WTC11 (cell line): ENCODE measurements at regions not wholly inside any gene's neighbourhood (a gene's known extent, or its start where the extent isn't known, plus 50 kb on each side); places are given as distances from the start of the nearest gene placed in this dataset.

ENCODE experiments used
- ATAC-seq: fragments of 200-7000 bp; cut with Tn5 transposase; 2 replicates; pipeline ENCODE4 v1.10.0; 2021; ENCODE audit warnings: mild to moderate bottlenecking, moderate library complexity
- CTCF ChIA-PET: fragments of 300-600 bp; sonication (Branson Sonifier 250); formaldehyde crosslinking; loops from one replicate; lab custom pipeline; 2021; ENCODE audit warnings: antibody characterized with exemption; lab: Charles Lee
- POLR2A ChIA-PET: fragments of 350-600 bp; sonication (Branson Sonifier 250); formaldehyde crosslinking; loops from one replicate; lab custom pipeline; 2021; ENCODE audit warnings: antibody characterized with exemption; lab: Charles Lee
- DNase-seq: peaks from one replicate; pipeline ENCODE4 v3.0.0; 2021; ENCODE audit warnings: low spot score
- H3K27ac Mint-ChIP-seq: 2 replicates; pipeline ENCODE4 v1.8.0; 2021; ENCODE audit warnings: mixed read lengths
- H3K27me3 Mint-ChIP-seq: 2 replicates; pipeline ENCODE4 v1.8.0; 2021; ENCODE audit warnings: low read depth, mild to moderate bottlenecking, moderate library complexity, mixed read lengths
- H3K36me3 Mint-ChIP-seq: 2 replicates; pipeline ENCODE4 v1.8.0; 2021; ENCODE audit warnings: mixed read lengths
- H3K4me1 Mint-ChIP-seq: 2 replicates; pipeline ENCODE4 v1.8.0; 2022; ENCODE audit warnings: mixed read lengths
- H3K4me3 Mint-ChIP-seq: 2 replicates; pipeline ENCODE4 v1.8.0; 2021; ENCODE audit warnings: mild to moderate bottlenecking, moderate library complexity, mixed read lengths
- H3K9me3 Mint-ChIP-seq: 2 replicates; pipeline ENCODE4 v1.8.0; 2021; ENCODE audit warnings: mixed read lengths
- ATF1 ChIP-seq: sonication (generic); formaldehyde crosslinking; IDR thresholded peaks from 2 replicates; pipeline ENCODE4 v1.8.1; 2023; ENCODE audit warnings: mild to moderate bottlenecking, moderate library complexity, missing genetic modification reagents
- ATF2 ChIP-seq: sonication (generic); formaldehyde crosslinking; IDR thresholded peaks from 2 replicates; pipeline ENCODE4 v1.8.1; 2022; ENCODE audit warnings: low read depth, missing genetic modification reagents, borderline replicate concordance
- IRF2 ChIP-seq: sonication (generic); formaldehyde crosslinking; IDR thresholded peaks from 2 replicates; pipeline ENCODE4 v1.8.0; 2022; ENCODE audit warnings: low read depth, missing genetic modification reagents, borderline replicate concordance
- KAT7 ChIP-seq: sonication (generic); formaldehyde crosslinking; IDR thresholded peaks from 2 replicates; pipeline ENCODE4 v1.8.1; 2023; ENCODE audit warnings: missing genetic modification reagents, mild to moderate bottlenecking, borderline replicate concordance
- MXD4 ChIP-seq: fragments of 250-450 bp; sonication (Bioruptor Pico); IDR thresholded peaks from 2 replicates; pipeline ENCODE4 v1.8.0; 2021; ENCODE audit warnings: mild to moderate bottlenecking, moderate library complexity, borderline replicate concordance
- MYBL2 ChIP-seq: sonication (generic); formaldehyde crosslinking; IDR thresholded peaks from 2 replicates; pipeline ENCODE4 v1.8.1; 2023; ENCODE audit warnings: mild to moderate bottlenecking, moderate library complexity, missing genetic modification reagents
- NFATC4 ChIP-seq: fragments of 250-450 bp; sonication (Bioruptor Pico); IDR thresholded peaks from 2 replicates; pipeline ENCODE4 v1.9.0; 2021; ENCODE audit warnings: mild to moderate bottlenecking
- NFE2L1 ChIP-seq: sonication (generic); formaldehyde crosslinking; IDR thresholded peaks from 2 replicates; pipeline ENCODE4 v1.8.1; 2023; ENCODE audit warnings: missing genetic modification reagents
- TEAD4 ChIP-seq: sonication (generic); formaldehyde crosslinking; IDR thresholded peaks from 2 replicates; pipeline ENCODE4 v1.8.0; 2022; ENCODE audit warnings: mild to moderate bottlenecking, missing genetic modification reagents
- TP53 ChIP-seq: sonication (generic); formaldehyde crosslinking; IDR thresholded peaks from 2 replicates; pipeline ENCODE4 v1.8.1; 2023; ENCODE audit warnings: mild to moderate bottlenecking, missing genetic modification reagents
- ZNF138 ChIP-seq: sonication (generic); formaldehyde crosslinking; conservative IDR thresholded peaks from 2 replicates; pipeline ENCODE4 v1.8.1; 2022; ENCODE audit warnings: mild to moderate bottlenecking, moderate library complexity, missing genetic modification reagents
- ZNF219 ChIP-seq: sonication (generic); formaldehyde crosslinking; IDR thresholded peaks from 2 replicates; pipeline ENCODE4 v1.8.0; 2023; ENCODE audit warnings: missing genetic modification reagents, mild to moderate bottlenecking, borderline replicate concordance
- ZNF263 ChIP-seq: sonication (generic); formaldehyde crosslinking; IDR thresholded peaks from 2 replicates; pipeline ENCODE4 v1.8.1; 2022; ENCODE audit warnings: low read depth, mild to moderate bottlenecking, moderate library complexity, missing genetic modification reagents
- ZNF317 ChIP-seq: sonication (generic); formaldehyde crosslinking; IDR thresholded peaks from 2 replicates; pipeline ENCODE4 v1.8.1; 2023; ENCODE audit warnings: low read depth, mild to moderate bottlenecking, moderate library complexity, missing genetic modification reagents, borderline replicate concordance
- ZNF423 ChIP-seq: fragments of 250-450 bp; sonication (Bioruptor Pico); IDR thresholded peaks from 2 replicates; pipeline ENCODE4 v2.1.2; 2022; ENCODE audit warnings: mild to moderate bottlenecking, moderate library complexity
- TF ChIP-seq, protein P1 (sequence below): sonication (generic); formaldehyde crosslinking; IDR thresholded peaks from 2 replicates; pipeline ENCODE4 v1.8.1; 2023; ENCODE audit warnings: mild to moderate bottlenecking, missing genetic modification reagents
- TF ChIP-seq, protein P2 (sequence below): sonication (generic); formaldehyde crosslinking; IDR thresholded peaks from 2 replicates; pipeline ENCODE4 v1.8.0; 2022; ENCODE audit warnings: missing genetic modification reagents
- TF ChIP-seq, protein P3 (sequence below): sonication (generic); formaldehyde crosslinking; IDR thresholded peaks from 2 replicates; pipeline ENCODE4 v1.8.1; 2023; ENCODE audit warnings: mild to moderate bottlenecking, missing genetic modification reagents
- TF ChIP-seq, protein P4 (sequence below): sonication (generic); formaldehyde crosslinking; IDR thresholded peaks from 2 replicates; pipeline ENCODE4 v1.8.0; 2022; ENCODE audit warnings: mild to moderate bottlenecking, missing genetic modification reagents
- TF ChIP-seq, protein P5 (sequence below): sonication (generic); formaldehyde crosslinking; IDR thresholded peaks from 2 replicates; pipeline ENCODE4 v1.8.0; 2022; ENCODE audit warnings: mild to moderate bottlenecking, missing genetic modification reagents

- TF ChIP-seq KAT7 (CRISPR knock-in tag) (no peak), ATF2 (CRISPR knock-in tag) (no peak)
- TF ChIP-seq, protein P1, sequence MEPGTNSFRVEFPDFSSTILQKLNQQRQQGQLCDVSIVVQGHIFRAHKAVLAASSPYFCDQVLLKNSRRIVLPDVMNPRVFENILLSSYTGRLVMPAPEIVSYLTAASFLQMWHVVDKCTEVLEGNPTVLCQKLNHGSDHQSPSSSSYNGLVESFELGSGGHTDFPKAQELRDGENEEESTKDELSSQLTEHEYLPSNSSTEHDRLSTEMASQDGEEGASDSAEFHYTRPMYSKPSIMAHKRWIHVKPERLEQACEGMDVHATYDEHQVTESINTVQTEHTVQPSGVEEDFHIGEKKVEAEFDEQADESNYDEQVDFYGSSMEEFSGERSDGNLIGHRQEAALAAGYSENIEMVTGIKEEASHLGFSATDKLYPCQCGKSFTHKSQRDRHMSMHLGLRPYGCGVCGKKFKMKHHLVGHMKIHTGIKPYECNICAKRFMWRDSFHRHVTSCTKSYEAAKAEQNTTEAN: no peak
- TF ChIP-seq, protein P2, sequence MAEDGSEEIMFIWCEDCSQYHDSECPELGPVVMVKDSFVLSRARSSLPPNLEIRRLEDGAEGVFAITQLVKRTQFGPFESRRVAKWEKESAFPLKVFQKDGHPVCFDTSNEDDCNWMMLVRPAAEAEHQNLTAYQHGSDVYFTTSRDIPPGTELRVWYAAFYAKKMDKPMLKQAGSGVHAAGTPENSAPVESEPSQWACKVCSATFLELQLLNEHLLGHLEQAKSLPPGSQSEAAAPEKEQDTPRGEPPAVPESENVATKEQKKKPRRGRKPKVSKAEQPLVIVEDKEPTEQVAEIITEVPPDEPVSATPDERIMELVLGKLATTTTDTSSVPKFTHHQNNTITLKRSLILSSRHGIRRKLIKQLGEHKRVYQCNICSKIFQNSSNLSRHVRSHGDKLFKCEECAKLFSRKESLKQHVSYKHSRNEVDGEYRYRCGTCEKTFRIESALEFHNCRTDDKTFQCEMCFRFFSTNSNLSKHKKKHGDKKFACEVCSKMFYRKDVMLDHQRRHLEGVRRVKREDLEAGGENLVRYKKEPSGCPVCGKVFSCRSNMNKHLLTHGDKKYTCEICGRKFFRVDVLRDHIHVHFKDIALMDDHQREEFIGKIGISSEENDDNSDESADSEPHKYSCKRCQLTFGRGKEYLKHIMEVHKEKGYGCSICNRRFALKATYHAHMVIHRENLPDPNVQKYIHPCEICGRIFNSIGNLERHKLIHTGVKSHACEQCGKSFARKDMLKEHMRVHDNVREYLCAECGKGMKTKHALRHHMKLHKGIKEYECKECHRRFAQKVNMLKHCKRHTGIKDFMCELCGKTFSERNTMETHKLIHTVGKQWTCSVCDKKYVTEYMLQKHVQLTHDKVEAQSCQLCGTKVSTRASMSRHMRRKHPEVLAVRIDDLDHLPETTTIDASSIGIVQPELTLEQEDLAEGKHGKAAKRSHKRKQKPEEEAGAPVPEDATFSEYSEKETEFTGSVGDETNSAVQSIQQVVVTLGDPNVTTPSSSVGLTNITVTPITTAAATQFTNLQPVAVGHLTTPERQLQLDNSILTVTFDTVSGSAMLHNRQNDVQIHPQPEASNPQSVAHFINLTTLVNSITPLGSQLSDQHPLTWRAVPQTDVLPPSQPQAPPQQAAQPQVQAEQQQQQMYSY (CRISPR knock-in tag): no peak
Observed at GRCh38 chrX:129000797-129001196, 522.5 kb downstream of the SMARCA1 start (continued).

DNA sequence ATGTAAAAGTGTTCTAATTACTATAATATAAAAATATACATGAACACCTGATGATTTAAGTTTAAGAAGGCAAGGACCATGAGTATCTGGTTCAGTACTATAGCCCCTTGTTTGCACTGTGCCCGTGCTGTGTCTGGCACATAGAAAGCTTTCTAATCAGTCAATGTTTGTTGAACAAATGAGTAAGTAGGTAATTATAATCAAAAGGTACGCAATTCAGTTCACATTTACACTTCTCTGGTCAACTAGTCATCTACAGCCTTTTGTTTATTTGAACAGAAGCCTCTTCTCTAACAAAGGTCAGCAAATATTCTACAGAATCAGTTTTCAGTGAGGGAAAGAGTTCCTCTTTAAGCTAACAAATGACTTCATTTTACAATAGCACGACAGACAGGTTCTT lies 523.3 kb downstream of the SMARCA1 start:
- TF ChIP-seq NFATC4 (CRISPR knock-in tag) (no peak), ZNF219 (CRISPR knock-in tag) (no peak), IRF2 (CRISPR knock-in tag) (no peak), MYBL2 (no peak), TEAD4 (CRISPR knock-in tag) (no peak), ATF1 (no peak), MXD4 (CRISPR knock-in tag) (no peak), ZNF317 (CRISPR knock-in tag) (no peak), ZNF423 (CRISPR knock-in tag) (no peak), ZNF263 (no peak), ZNF138 (CRISPR knock-in tag) (no peak), TP53 (CRISPR knock-in tag) (no peak), NFE2L1 (CRISPR knock-in tag) (no peak)
- TF ChIP-seq, protein P3, sequence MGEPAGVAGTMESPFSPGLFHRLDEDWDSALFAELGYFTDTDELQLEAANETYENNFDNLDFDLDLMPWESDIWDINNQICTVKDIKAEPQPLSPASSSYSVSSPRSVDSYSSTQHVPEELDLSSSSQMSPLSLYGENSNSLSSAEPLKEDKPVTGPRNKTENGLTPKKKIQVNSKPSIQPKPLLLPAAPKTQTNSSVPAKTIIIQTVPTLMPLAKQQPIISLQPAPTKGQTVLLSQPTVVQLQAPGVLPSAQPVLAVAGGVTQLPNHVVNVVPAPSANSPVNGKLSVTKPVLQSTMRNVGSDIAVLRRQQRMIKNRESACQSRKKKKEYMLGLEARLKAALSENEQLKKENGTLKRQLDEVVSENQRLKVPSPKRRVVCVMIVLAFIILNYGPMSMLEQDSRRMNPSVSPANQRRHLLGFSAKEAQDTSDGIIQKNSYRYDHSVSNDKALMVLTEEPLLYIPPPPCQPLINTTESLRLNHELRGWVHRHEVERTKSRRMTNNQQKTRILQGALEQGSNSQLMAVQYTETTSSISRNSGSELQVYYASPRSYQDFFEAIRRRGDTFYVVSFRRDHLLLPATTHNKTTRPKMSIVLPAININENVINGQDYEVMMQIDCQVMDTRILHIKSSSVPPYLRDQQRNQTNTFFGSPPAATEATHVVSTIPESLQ (CRISPR knock-in tag): no peak
- TF ChIP-seq, protein P4, sequence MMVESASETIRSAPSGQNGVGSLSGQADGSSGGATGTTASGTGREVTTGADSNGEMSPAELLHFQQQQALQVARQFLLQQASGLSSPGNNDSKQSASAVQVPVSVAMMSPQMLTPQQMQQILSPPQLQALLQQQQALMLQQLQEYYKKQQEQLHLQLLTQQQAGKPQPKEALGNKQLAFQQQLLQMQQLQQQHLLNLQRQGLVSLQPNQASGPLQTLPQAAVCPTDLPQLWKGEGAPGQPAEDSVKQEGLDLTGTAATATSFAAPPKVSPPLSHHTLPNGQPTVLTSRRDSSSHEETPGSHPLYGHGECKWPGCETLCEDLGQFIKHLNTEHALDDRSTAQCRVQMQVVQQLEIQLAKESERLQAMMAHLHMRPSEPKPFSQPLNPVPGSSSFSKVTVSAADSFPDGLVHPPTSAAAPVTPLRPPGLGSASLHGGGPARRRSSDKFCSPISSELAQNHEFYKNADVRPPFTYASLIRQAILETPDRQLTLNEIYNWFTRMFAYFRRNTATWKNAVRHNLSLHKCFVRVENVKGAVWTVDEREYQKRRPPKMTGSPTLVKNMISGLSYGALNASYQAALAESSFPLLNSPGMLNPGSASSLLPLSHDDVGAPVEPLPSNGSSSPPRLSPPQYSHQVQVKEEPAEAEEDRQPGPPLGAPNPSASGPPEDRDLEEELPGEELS (CRISPR knock-in tag): no peak
- TF ChIP-seq, protein P5, sequence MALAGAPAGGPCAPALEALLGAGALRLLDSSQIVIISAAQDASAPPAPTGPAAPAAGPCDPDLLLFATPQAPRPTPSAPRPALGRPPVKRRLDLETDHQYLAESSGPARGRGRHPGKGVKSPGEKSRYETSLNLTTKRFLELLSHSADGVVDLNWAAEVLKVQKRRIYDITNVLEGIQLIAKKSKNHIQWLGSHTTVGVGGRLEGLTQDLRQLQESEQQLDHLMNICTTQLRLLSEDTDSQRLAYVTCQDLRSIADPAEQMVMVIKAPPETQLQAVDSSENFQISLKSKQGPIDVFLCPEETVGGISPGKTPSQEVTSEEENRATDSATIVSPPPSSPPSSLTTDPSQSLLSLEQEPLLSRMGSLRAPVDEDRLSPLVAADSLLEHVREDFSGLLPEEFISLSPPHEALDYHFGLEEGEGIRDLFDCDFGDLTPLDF: no peak
- ChIA-PET CTCF (no interaction called here), POLR2A (no interaction called here)
- Mint-ChIP-seq H3K36me3 (peaks cover 5% of the 10 kb centered on the region), H3K9me3 (peaks cover 14% of the 10 kb centered on the region), H3K27ac (no peak overlapping the region), H3K4me3 (no peak overlapping the region), H3K4me1 (peaks cover 6% of the 10 kb centered on the region; the same call in 1 of the 2 replicates), H3K27me3 (no peaks in the 10 kb centered on the region)
- DNase-seq (no peak), ATAC-seq (no peak)
